Activated CD4-positive, alpha-beta T cell treated with anti-CD3 and anti-CD28 coated beads, Interleukin-2, amount 10 ng/mL, durations not matched to agents 24 days and 14 days (primary cell): ENCODE measurements at regions not wholly inside any gene's neighbourhood (a gene's known extent, or its start where the extent isn't known, plus 50 kb on each side); places are given as distances from the start of the nearest gene placed in this dataset.
"Not testable (repeated sequence)": the region's sequence is repeated elsewhere in the genome, so short reads cannot be mapped to it uniquely, and the experiment has no call there.

Source experiments
- DNase-seq: peaks from one replicate; pipeline ENCODE4 v3.0.0; 2022
- H3K27ac Mint-ChIP-seq: one replicate; pipeline ENCODE4 v1.8.0; 2022; ENCODE audit warnings: mild to moderate bottlenecking, mixed read lengths
- H3K27me3 Mint-ChIP-seq: one replicate; pipeline ENCODE4 v1.8.0; 2022; ENCODE audit warnings: mixed read lengths
- H3K36me3 Mint-ChIP-seq: one replicate; pipeline ENCODE4 v1.8.0; 2022; ENCODE audit warnings: low read depth, mild to moderate bottlenecking, mixed read lengths
- H3K4me1 Mint-ChIP-seq: one replicate; pipeline ENCODE4 v1.8.0; 2021; ENCODE audit warnings: mixed read lengths
- H3K4me3 Mint-ChIP-seq: one replicate; pipeline ENCODE4 v1.8.0; 2022; ENCODE audit warnings: mild to moderate bottlenecking, moderate library complexity, mixed read lengths
- H3K9me3 Mint-ChIP-seq: one replicate; pipeline ENCODE4 v1.8.0; 2021; ENCODE audit warnings: mixed read lengths
- intact Hi-C: fragments of 100-400 bp; cut with micrococcal nuclease; formaldehyde crosslinking; loops from one replicate; pipeline ENCODE4 v1.15.1; 2023

GRCh38 chr21:34004974-34005373 lies 68.4 kb upstream of the MRPS6 start:
- Mint-ChIP-seq H3K27ac (no peak overlapping the region), H3K27me3 (no peaks in the 10 kb centered on the region)
- intact Hi-C loops, result no loop called here

GRCh38 chr21:34004013-34004938 lies 69.1 kb upstream of the MRPS6 start:
- Mint-ChIP-seq H3K27ac (no peak overlapping the region), H3K27me3 (no peaks in the 10 kb centered on the region), H3K36me3 (peaks cover 11% of the 10 kb centered on the region), H3K4me1 (peaks cover 22% of the 10 kb centered on the region), H3K9me3 (peaks cover 20% of the 10 kb centered on the region), H3K4me3 (no peak overlapping the region)
- no peak for DNase-seq
- intact Hi-C loops, result no loop called here

More at GRCh38 chr21:34004974-34005373, 68.4 kb upstream of the MRPS6 start:
- H3K4me1 Mint-ChIP-seq, result peaks cover 16% of the 10 kb centered on the region
- no peak overlapping the region for H3K4me3 Mint-ChIP-seq
- peaks cover 12% of the 10 kb centered on the region for H3K36me3 Mint-ChIP-seq
- H3K9me3 Mint-ChIP-seq, result peaks cover 20% of the 10 kb centered on the region
- DNase-seq, result no peak

- no peaks in the 10 kb centered on the region for H3K27me3 Mint-ChIP-seq
- H3K4me3 Mint-ChIP-seq, result no peak overlapping the region
- peaks cover 12% of the 10 kb centered on the region for H3K36me3 Mint-ChIP-seq
- intact Hi-C loops, result no loop called here
- DNase-seq, result no peak
- no peak overlapping the region for H3K27ac Mint-ChIP-seq
- H3K4me1 Mint-ChIP-seq, result peaks cover 22% of the 10 kb centered on the region
- peaks cover 20% of the 10 kb centered on the region for H3K9me3 Mint-ChIP-seq
Observed at GRCh38 chr21:34003428-34003827, 70.0 kb upstream of the MRPS6 start.

GRCh38 chr21:34000375-34000774 lies 73.0 kb upstream of the MRPS6 start:
- peaks cover 13% of the 10 kb centered on the region for H3K9me3 Mint-ChIP-seq
- no peak overlapping the region for H3K4me3 Mint-ChIP-seq
- no peak overlapping the region for H3K27ac Mint-ChIP-seq
- DNase-seq, result no peak
- intact Hi-C loops, result no loop called here
- H3K4me1 Mint-ChIP-seq, result peaks cover 29% of the 10 kb centered on the region
- no peaks in the 10 kb centered on the region for H3K27me3 Mint-ChIP-seq
- H3K36me3 Mint-ChIP-seq, result peaks cover 12% of the 10 kb centered on the region

- H3K9me3 Mint-ChIP-seq, result peaks cover 9% of the 10 kb centered on the region
- peaks cover 11% of the 10 kb centered on the region for H3K36me3 Mint-ChIP-seq
- peak overlapping the region; percentile 47 for H3K27ac Mint-ChIP-seq
- peak overlapping the region; percentile 9 for H3K4me3 Mint-ChIP-seq
- peaks cover 32% of the 10 kb centered on the region for H3K4me1 Mint-ChIP-seq
- intact Hi-C loops, result no loop called here
- DNase-seq, result no peak
- no peaks in the 10 kb centered on the region for H3K27me3 Mint-ChIP-seq
Observed at GRCh38 chr21:33998809-33999208, 74.6 kb upstream of the MRPS6 start.

GRCh38 chr21:33998402-33998801 lies 75.0 kb upstream of the MRPS6 start:
- H3K27ac Mint-ChIP-seq, result no peak overlapping the region
- H3K9me3 Mint-ChIP-seq, result peaks cover 5% of the 10 kb centered on the region
- no peaks in the 10 kb centered on the region for H3K27me3 Mint-ChIP-seq
- peaks cover 12% of the 10 kb centered on the region for H3K36me3 Mint-ChIP-seq
- H3K4me1 Mint-ChIP-seq, result peaks cover 36% of the 10 kb centered on the region
- DNase-seq, result peak; percentile 71
- intact Hi-C loops, result no loop called here
- H3K4me3 Mint-ChIP-seq, result no peak overlapping the region

GRCh38 chr21:33997436-33997835 lies 75.9 kb upstream of the MRPS6 start:
- peaks cover 12% of the 10 kb centered on the region for H3K36me3 Mint-ChIP-seq
- no peak overlapping the region for H3K4me3 Mint-ChIP-seq
- H3K27ac Mint-ChIP-seq, result no peak overlapping the region
- no peak for DNase-seq
- peaks cover 36% of the 10 kb centered on the region for H3K4me1 Mint-ChIP-seq
- intact Hi-C loops, result no loop called here
- no peaks in the 10 kb centered on the region for H3K27me3 Mint-ChIP-seq
- no peaks in the 10 kb centered on the region for H3K9me3 Mint-ChIP-seq

- DNase-seq, result no peak
- intact Hi-C loops, result no loop called here
Observed at GRCh38 chr21:33994373-33994772, 78.8 kb upstream of the ATP5PO start.

GRCh38 chr21:33993286-33994231 lies 78.0 kb upstream of the ATP5PO start:
- H3K9me3 Mint-ChIP-seq, result peaks cover 10% of the 10 kb centered on the region
- intact Hi-C loops, result no loop called here
- no peak for DNase-seq
- H3K27me3 Mint-ChIP-seq, result peaks cover 6% of the 10 kb centered on the region
- H3K4me3 Mint-ChIP-seq, result no peak overlapping the region
- peaks cover 12% of the 10 kb centered on the region for H3K36me3 Mint-ChIP-seq
- peak overlapping the region; percentile 16 for H3K27ac Mint-ChIP-seq
- peaks cover 21% of the 10 kb centered on the region for H3K4me1 Mint-ChIP-seq

More at GRCh38 chr21:33994373-33994772, 78.8 kb upstream of the ATP5PO start:
- no peak overlapping the region for H3K4me3 Mint-ChIP-seq
- H3K9me3 Mint-ChIP-seq, result peaks cover 10% of the 10 kb centered on the region
- H3K4me1 Mint-ChIP-seq, result peaks cover 29% of the 10 kb centered on the region
- H3K27me3 Mint-ChIP-seq, result peaks cover 6% of the 10 kb centered on the region
- no peak overlapping the region for H3K27ac Mint-ChIP-seq
- H3K36me3 Mint-ChIP-seq, result peaks cover 16% of the 10 kb centered on the region

GRCh38 chr21:33992412-33992811 lies 76.8 kb upstream of the ATP5PO start:
- intact Hi-C loops, H3K27ac Mint-ChIP-seq, H3K27me3 Mint-ChIP-seq, H3K9me3 Mint-ChIP-seq, DNase-seq, H3K4me3 Mint-ChIP-seq: not testable (repeated sequence)
- peaks cover 12% of the 10 kb centered on the region for H3K36me3 Mint-ChIP-seq
- H3K4me1 Mint-ChIP-seq, result peaks cover 15% of the 10 kb centered on the region

- peaks cover 10% of the 10 kb centered on the region for H3K4me1 Mint-ChIP-seq
- DNase-seq, result no peak
- H3K27ac Mint-ChIP-seq, result no peak overlapping the region
- no peak overlapping the region for H3K4me3 Mint-ChIP-seq
- peaks cover 8% of the 10 kb centered on the region for H3K36me3 Mint-ChIP-seq
- H3K9me3 Mint-ChIP-seq, result peaks cover 10% of the 10 kb centered on the region
- peaks cover 6% of the 10 kb centered on the region for H3K27me3 Mint-ChIP-seq
- intact Hi-C loops, result no loop called here
Observed at GRCh38 chr21:33991133-33991532, 75.5 kb upstream of the ATP5PO start.

- H3K4me3 Mint-ChIP-seq, result no peak overlapping the region
- no peak overlapping the region for H3K27ac Mint-ChIP-seq
- peaks cover 14% of the 10 kb centered on the region for H3K36me3 Mint-ChIP-seq
- no peak for DNase-seq
- intact Hi-C loops, result no loop called here
- peaks cover 6% of the 10 kb centered on the region for H3K27me3 Mint-ChIP-seq
- H3K4me1 Mint-ChIP-seq, result peaks cover 24% of the 10 kb centered on the region
- H3K9me3 Mint-ChIP-seq, result peaks cover 15% of the 10 kb centered on the region
Observed at GRCh38 chr21:33989440-33989839, 73.8 kb upstream of the ATP5PO start.

GRCh38 chr21:33988237-33989017 lies 72.8 kb upstream of the ATP5PO start:
- no peak for DNase-seq
- Mint-ChIP-seq H3K9me3 (peaks cover 16% of the 10 kb centered on the region), H3K27me3 (peaks cover 6% of the 10 kb centered on the region), H3K4me1 (peaks cover 23% of the 10 kb centered on the region), H3K36me3 (peaks cover 10% of the 10 kb centered on the region), H3K27ac (no peak overlapping the region), H3K4me3 (no peak overlapping the region)
- intact Hi-C loops, result no loop called here
